ENCODE measurements at regions not wholly inside any gene's neighbourhood (a gene's known extent, or its start where the extent isn't known, plus 50 kb on each side); places are given as distances from the start of the nearest gene placed in this dataset.

- TF ChIP-seq CTCF (conservative IDR thresholded peaks at IDR 0.05; ENCODE audit: low read length) = no peak
- no peak for DNase-seq (ENCODE audit: low read depth)
- no peak overlapping the region for H3K4me3 ChIP-seq (ENCODE audit: low read length)
These were observed 72.2 kb upstream of the PTCH1 start for GRCh38 chr9:95588724-95589588.

- TF ChIP-seq CTCF (conservative IDR thresholded peaks at IDR 0.05; ENCODE audit: low read length) = no peak
These were observed 70.5 kb upstream of the PTCH1 start for GRCh38 chr9:95587021-95587964.

GRCh38 chr9:95586326-95586725, 69.6 kb upstream of the PTCH1 start:
- DNase-seq (ENCODE audit: low read depth) = no peak
- no peak for TF ChIP-seq CTCF (conservative IDR thresholded peaks at IDR 0.05; ENCODE audit: low read length)

More at GRCh38 chr9:95587021-95587964, 70.5 kb upstream of the PTCH1 start:
- no peak overlapping the region for H3K4me3 ChIP-seq (ENCODE audit: low read length)
- no peak for DNase-seq (ENCODE audit: low read depth)

GRCh38 chr9:95585824-95586223, 69.1 kb upstream of the PTCH1 start:
- no peak for DNase-seq (ENCODE audit: low read depth)
- TF ChIP-seq CTCF (conservative IDR thresholded peaks at IDR 0.05; ENCODE audit: low read length) = no peak
- H3K4me3 ChIP-seq (ENCODE audit: low read length) = no peak overlapping the region

More at GRCh38 chr9:95586326-95586725, 69.6 kb upstream of the PTCH1 start:
- no peak overlapping the region for H3K4me3 ChIP-seq (ENCODE audit: low read length)

GRCh38 chr9:95584176-95584575, 67.4 kb upstream of the PTCH1 start:
- no peak for TF ChIP-seq CTCF (conservative IDR thresholded peaks at IDR 0.05; ENCODE audit: low read length)
- H3K4me3 ChIP-seq (ENCODE audit: low read length) = no peak overlapping the region
- DNase-seq (ENCODE audit: low read depth) = no peak

- no peak for DNase-seq (ENCODE audit: low read depth)
- no peak overlapping the region for H3K4me3 ChIP-seq (ENCODE audit: low read length)
These were observed 65.1 kb upstream of the PTCH1 start for GRCh38 chr9:95581900-95582299.

More at GRCh38 chr9:95581900-95582299, 65.1 kb upstream of the PTCH1 start:
- no peak for TF ChIP-seq CTCF (conservative IDR thresholded peaks at IDR 0.05; ENCODE audit: low read length)

All from AG10803 (cell line).